ENCODE measurements at regions not wholly inside any gene's neighbourhood (a gene's known extent, or its start where the extent isn't known, plus 50 kb on each side); places are given as distances from the start of the nearest gene placed in this dataset.

DNA sequence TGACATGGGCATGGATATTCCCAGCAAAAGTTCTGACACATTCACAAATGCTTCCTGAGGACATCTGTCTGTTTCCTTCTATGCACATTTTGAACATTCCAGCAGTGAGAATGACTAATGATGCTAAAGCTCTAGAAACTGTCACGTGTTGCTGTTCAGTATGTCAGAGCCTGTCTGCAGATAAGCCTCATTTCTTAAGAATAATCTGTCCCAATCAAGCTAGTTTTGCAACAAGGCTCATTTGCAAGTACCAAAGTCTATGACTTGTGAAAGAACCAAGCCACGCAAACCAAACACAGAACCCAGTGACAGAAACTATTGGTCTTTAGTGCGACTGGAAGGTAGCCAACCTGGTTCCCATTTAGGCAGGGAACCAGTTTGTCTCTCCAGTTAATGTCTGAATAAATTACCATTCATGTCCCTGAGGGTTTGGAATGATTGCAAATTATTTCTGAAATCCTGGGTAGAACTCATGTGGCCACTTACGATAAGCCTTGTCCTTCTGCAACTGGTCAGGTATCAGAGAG is 178.5 kb downstream of the C9orf152 start (continued):
- TF ChIP-seq ZNF772 (CRISPR knock-in tag; IDR thresholded peaks at IDR 0.05) (no peak), SRSF4 (IDR thresholded peaks at IDR 0.05; ENCODE audit: low read depth, low read length, poor library complexity, severe bottlenecking) (no peak), TBX3 (IDR thresholded peaks at IDR 0.05; ENCODE audit: borderline replicate concordance) (peak; percentile 45; the same call in 1 of the 2 replicates), RAD51 (IDR thresholded peaks at IDR 0.05; ENCODE audit: borderline replicate concordance) (peak; percentile 63; the same call in 1 of the 2 replicates), CEBPB (IDR thresholded peaks at IDR 0.05; ENCODE audit: borderline replicate concordance, low read depth, low read length) (peak; percentile 96), KLF9 (CRISPR knock-in tag; IDR thresholded peaks at IDR 0.05; ENCODE audit: low read depth) (no peak), SOX5 (CRISPR knock-in tag; IDR thresholded peaks at IDR 0.05; ENCODE audit: borderline replicate concordance) (peak; percentile 51), FOXO1 (CRISPR knock-in tag; IDR thresholded peaks at IDR 0.05) (peak; percentile 27; the same call in 1 of the 2 replicates), EP300 (IDR thresholded peaks at IDR 0.05; ENCODE audit: low read depth in 2 of 2, low read length in 2 of 2) (peak in 1 of 2 experiments; percentile 69; a peak in 2 of 4 replicates), EP300 (CRISPR knock-in tag; IDR thresholded peaks at IDR 0.05; ENCODE audit: borderline replicate concordance) (no peak), ATF1 (CRISPR knock-in tag; IDR thresholded peaks at IDR 0.05) (peak; percentile 50; the same call in 1 of the 2 replicates), ZNF709 (CRISPR knock-in tag; IDR thresholded peaks at IDR 0.05) (0 out of 2 replicates have a peak, but pooled peaks have one; percentile 34), LCORL (IDR thresholded peaks at IDR 0.05) (peak; percentile 67; the same call in 1 of the 2 replicates), LCORL (CRISPR knock-in tag; IDR thresholded peaks at IDR 0.05) (no peak), SAP130 (CRISPR knock-in tag; IDR thresholded peaks at IDR 0.05; ENCODE audit: low read depth) (peak; percentile 40; the same call in 1 of the 2 replicates), TAF15 (IDR thresholded peaks at IDR 0.05; ENCODE audit: low read depth, low read length, poor library complexity, severe bottlenecking) (no peak), ZNF644 (CRISPR knock-in tag; IDR thresholded peaks at IDR 0.05; ENCODE audit: low read depth) (peak; percentile 28; the same call in 1 of the 2 replicates), SIN3A (IDR thresholded peaks at IDR 0.05; ENCODE audit: borderline replicate concordance, low read depth, low read length) (no peak), IRF2 (CRISPR knock-in tag; IDR thresholded peaks at IDR 0.05) (peak; percentile 62; the same call in 1 of the 2 replicates), CHD2 (IDR thresholded peaks at IDR 0.05; ENCODE audit: low read depth, low read length) (no peak), ZNF331 (CRISPR knock-in tag; IDR thresholded peaks at IDR 0.05) (peak; percentile 64; the same call in 1 of the 2 replicates), HNRNPK (IDR thresholded peaks at IDR 0.05; ENCODE audit: low read depth, low read length, poor library complexity, severe bottlenecking) (no peak), CBX1 (IDR thresholded peaks at IDR 0.05; ENCODE audit: low read depth) (no peak), ZNF329 (CRISPR knock-in tag; IDR thresholded peaks at IDR 0.05; ENCODE audit: low read depth) (no peak), CEBPG (CRISPR knock-in tag; IDR thresholded peaks at IDR 0.05) (peak; percentile 78)
- TF ChIP-seq, protein P1, sequence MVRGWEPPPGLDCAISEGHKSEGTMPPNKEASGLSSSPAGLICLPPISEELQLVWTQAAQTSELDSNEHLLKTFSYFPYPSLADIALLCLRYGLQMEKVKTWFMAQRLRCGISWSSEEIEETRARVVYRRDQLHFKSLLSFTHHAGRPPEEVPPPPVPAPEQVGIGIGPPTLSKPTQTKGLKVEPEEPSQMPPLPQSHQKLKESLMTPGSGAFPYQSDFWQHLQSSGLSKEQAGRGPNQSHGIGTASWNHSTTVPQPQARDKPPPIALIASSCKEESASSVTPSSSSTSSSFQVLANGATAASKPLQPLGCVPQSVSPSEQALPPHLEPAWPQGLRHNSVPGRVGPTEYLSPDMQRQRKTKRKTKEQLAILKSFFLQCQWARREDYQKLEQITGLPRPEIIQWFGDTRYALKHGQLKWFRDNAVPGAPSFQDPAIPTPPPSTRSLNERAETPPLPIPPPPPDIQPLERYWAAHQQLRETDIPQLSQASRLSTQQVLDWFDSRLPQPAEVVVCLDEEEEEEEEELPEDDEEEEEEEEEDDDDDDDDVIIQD (CRISPR knock-in tag; IDR thresholded peaks at IDR 0.05; ENCODE audit: low read depth), result peak; percentile 4; the same call in 1 of the 2 replicates
- TF ChIP-seq, protein P2, sequence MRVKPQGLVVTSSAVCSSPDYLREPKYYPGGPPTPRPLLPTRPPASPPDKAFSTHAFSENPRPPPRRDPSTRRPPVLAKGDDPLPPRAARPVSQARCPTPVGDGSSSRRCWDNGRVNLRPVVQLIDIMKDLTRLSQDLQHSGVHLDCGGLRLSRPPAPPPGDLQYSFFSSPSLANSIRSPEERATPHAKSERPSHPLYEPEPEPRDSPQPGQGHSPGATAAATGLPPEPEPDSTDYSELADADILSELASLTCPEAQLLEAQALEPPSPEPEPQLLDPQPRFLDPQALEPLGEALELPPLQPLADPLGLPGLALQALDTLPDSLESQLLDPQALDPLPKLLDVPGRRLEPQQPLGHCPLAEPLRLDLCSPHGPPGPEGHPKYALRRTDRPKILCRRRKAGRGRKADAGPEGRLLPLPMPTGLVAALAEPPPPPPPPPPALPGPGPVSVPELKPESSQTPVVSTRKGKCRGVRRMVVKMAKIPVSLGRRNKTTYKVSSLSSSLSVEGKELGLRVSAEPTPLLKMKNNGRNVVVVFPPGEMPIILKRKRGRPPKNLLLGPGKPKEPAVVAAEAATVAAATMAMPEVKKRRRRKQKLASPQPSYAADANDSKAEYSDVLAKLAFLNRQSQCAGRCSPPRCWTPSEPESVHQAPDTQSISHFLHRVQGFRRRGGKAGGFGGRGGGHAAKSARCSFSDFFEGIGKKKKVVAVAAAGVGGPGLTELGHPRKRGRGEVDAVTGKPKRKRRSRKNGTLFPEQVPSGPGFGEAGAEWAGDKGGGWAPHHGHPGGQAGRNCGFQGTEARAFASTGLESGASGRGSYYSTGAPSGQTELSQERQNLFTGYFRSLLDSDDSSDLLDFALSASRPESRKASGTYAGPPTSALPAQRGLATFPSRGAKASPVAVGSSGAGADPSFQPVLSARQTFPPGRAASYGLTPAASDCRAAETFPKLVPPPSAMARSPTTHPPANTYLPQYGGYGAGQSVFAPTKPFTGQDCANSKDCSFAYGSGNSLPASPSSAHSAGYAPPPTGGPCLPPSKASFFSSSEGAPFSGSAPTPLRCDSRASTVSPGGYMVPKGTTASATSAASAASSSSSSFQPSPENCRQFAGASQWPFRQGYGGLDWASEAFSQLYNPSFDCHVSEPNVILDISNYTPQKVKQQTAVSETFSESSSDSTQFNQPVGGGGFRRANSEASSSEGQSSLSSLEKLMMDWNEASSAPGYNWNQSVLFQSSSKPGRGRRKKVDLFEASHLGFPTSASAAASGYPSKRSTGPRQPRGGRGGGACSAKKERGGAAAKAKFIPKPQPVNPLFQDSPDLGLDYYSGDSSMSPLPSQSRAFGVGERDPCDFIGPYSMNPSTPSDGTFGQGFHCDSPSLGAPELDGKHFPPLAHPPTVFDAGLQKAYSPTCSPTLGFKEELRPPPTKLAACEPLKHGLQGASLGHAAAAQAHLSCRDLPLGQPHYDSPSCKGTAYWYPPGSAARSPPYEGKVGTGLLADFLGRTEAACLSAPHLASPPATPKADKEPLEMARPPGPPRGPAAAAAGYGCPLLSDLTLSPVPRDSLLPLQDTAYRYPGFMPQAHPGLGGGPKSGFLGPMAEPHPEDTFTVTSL (CRISPR knock-in tag; IDR thresholded peaks at IDR 0.05; ENCODE audit: borderline replicate concordance), result peak; percentile 36; the same call in 1 of the 2 replicates
